ENCODE measurements at regions not wholly inside any gene's neighbourhood (a gene's known extent, or its start where the extent isn't known, plus 50 kb on each side); places are given as distances from the start of the nearest gene placed in this dataset.

DNA sequence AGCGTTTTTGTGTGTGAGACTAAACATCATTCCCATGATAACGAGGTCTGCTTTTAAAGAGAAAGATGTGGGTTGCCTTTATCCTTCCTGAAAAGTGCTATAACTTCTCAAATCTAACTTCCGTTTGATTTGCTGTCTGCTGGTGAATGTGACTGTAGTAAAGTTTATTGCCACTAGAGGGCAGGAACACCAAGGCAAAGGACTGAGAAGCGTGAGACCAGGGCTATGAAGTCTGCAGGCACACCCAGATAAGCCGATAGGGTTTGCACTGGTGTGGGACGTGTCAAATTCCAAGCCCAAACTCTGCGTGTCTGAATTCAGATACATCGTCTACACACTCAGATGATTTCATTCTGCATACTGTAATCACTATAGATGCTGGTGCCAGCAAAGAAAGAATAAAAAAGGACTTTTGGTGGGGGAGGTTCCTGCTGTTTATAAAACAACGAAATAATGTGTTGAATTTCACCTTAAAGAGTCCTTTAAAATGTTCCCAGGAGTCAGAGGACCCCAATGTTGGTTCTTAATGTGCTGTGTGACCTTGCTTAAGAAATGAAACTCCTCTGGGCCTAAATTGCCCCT lies 87.2 kb downstream of the PTTG1 start:
- DNase-seq = peak in 2 of 4 donors; percentile 62 to 81
- H3K4me3 ChIP-seq = no peak overlapping the region
- ATAC-seq = peak; percentile 96
- no peaks in the 10 kb centered on the region for H3K9me3 ChIP-seq
- peaks cover 0 to 18% of the 10 kb centered on the region in 2 donors for H3K4me1 ChIP-seq
- H3K27me3 ChIP-seq = no peaks in the 10 kb centered on the region
- H3K36me3 ChIP-seq = no peaks in the 10 kb centered on the region
- no peak overlapping the region for H3K27ac ChIP-seq
- intact Hi-C loops (cut with DNase I) = no loop called here
- TF ChIP-seq, protein P1, sequence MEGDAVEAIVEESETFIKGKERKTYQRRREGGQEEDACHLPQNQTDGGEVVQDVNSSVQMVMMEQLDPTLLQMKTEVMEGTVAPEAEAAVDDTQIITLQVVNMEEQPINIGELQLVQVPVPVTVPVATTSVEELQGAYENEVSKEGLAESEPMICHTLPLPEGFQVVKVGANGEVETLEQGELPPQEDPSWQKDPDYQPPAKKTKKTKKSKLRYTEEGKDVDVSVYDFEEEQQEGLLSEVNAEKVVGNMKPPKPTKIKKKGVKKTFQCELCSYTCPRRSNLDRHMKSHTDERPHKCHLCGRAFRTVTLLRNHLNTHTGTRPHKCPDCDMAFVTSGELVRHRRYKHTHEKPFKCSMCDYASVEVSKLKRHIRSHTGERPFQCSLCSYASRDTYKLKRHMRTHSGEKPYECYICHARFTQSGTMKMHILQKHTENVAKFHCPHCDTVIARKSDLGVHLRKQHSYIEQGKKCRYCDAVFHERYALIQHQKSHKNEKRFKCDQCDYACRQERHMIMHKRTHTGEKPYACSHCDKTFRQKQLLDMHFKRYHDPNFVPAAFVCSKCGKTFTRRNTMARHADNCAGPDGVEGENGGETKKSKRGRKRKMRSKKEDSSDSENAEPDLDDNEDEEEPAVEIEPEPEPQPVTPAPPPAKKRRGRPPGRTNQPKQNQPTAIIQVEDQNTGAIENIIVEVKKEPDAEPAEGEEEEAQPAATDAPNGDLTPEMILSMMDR (IDR thresholded peaks at IDR 0.05) = peak; percentile 64 to 82

DNA sequence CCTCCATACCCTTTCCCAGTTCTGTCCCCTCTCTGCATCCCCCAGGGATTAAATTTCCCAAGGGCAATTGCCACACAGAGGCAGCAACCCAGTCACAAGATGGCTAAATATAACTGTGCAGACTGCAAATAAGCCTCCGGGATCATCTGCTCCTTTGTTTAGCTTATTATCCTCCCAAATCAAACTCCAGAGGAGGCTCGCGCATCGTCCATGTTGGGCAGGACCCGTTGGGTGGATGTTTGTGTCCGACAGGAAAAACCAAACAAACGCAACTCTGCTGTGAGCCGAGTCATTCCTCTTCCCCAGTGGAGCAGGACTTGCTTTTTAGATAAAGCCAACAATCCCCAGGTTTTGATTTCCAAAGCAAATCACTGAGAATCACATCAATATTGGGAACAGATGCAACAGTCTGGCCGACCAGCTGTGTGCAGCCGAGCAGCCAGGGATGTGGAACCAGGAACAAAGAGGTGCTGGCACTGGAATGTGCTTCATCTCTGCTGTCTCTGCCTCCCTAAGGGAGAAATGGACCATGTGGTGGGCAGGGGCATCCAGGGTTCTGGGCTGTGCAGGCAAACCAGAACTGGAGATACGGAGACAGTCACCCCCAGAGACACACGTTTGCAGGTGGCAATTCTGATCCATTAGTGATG lies 89.8 kb downstream of the PTTG1 start:
- intact Hi-C loops (cut with DNase I) = no loop called here

More for the DNA sequence above, 89.8 kb downstream of the PTTG1 start:
- ATAC-seq = no peak
- Histone ChIP-seq H3K9me3 (no peaks in the 10 kb centered on the region), H3K27me3 (no peaks in the 10 kb centered on the region), H3K36me3 (no peaks in the 10 kb centered on the region), H3K27ac (no peak overlapping the region), H3K4me1 (peaks cover 0 to 10% of the 10 kb centered on the region in 2 donors), H3K4me3 (no peak overlapping the region)
- TF ChIP-seq, protein P1 (IDR thresholded peaks at IDR 0.05) = no peak
- no peak for DNase-seq
